NCI-H524 treated with DMSO at 0.1 percent for 48 hours (cell line): ENCODE measurements at regions not wholly inside any gene's neighbourhood (a gene's known extent, or its start where the extent isn't known, plus 50 kb on each side); places are given as distances from the start of the nearest gene placed in this dataset.

Source experiments
- DNase-seq: peaks from one replicate; lab custom pipeline; 2025; lab: John Stamatoyannopoulos, UW

- no peak for DNase-seq
Measured at GRCh38 chr5:41670854-41671479, 160.6 kb upstream of the PLCXD3 start.

GRCh38 chr5:41670216-41670615, 159.8 kb upstream of the PLCXD3 start:
- no peak for DNase-seq

GRCh38 chr5:41661254-41661653, 150.9 kb upstream of the PLCXD3 start:
- no peak for DNase-seq

GRCh38 chr5:41656597-41656996, 146.2 kb upstream of the PLCXD3 start:
- DNase-seq = no peak

GRCh38 chr5:41650131-41650530, 139.7 kb upstream of the PLCXD3 start:
- DNase-seq = no peak

GRCh38 chr5:41649659-41650058, 139.3 kb upstream of the PLCXD3 start:
- no peak for DNase-seq

- DNase-seq = no peak
Measured at GRCh38 chr5:41648996-41649395, 138.6 kb upstream of the PLCXD3 start.

- no peak for DNase-seq
Measured at GRCh38 chr5:41641621-41642020, 131.2 kb upstream of the PLCXD3 start.

GRCh38 chr5:41638685-41639084, 128.3 kb upstream of the PLCXD3 start:
- DNase-seq = no peak

- no peak for DNase-seq
Measured at GRCh38 chr5:41637869-41638268, 127.5 kb upstream of the PLCXD3 start.

GRCh38 chr5:41637424-41637823, 127.0 kb upstream of the PLCXD3 start:
- no peak for DNase-seq

- DNase-seq = peak; percentile 54
Measured at GRCh38 chr5:41636605-41637004, 126.2 kb upstream of the PLCXD3 start.

GRCh38 chr5:41629897-41630296, 119.5 kb upstream of the PLCXD3 start:
- DNase-seq = no peak

- no peak for DNase-seq
Measured at GRCh38 chr5:41625571-41625970, 115.2 kb upstream of the PLCXD3 start.

- no peak for DNase-seq
Measured at GRCh38 chr5:41621420-41621819, 111.0 kb upstream of the PLCXD3 start.

GRCh38 chr5:41617843-41618515, 107.6 kb upstream of the PLCXD3 start:
- DNase-seq = no peak

- no peak for DNase-seq
Measured at GRCh38 chr5:41610386-41610785, 100.0 kb upstream of the PLCXD3 start.

- DNase-seq = no peak
Measured at GRCh38 chr5:41600731-41601130, 90.3 kb upstream of the PLCXD3 start.

GRCh38 chr5:41598011-41598410, 87.6 kb upstream of the PLCXD3 start:
- no peak for DNase-seq

GRCh38 chr5:41587668-41588067, 77.3 kb upstream of the PLCXD3 start:
- no peak for DNase-seq

GRCh38 chr5:41575110-41575779, 64.8 kb upstream of the PLCXD3 start:
- no peak for DNase-seq

GRCh38 chr5:41574391-41574790, 64.0 kb upstream of the PLCXD3 start:
- DNase-seq = no peak
